Choroid plexus epithelial cell (primary cell): ENCODE measurements at regions not wholly inside any gene's neighbourhood (a gene's known extent, or its start where the extent isn't known, plus 50 kb on each side); places are given as distances from the start of the nearest gene placed in this dataset.

Experiments used
- DNase-seq: peaks from one replicate; pipeline ENCODE4 v3.0.0-alpha.2; 2010; ENCODE audit warnings: low read depth
- H3K4me3 ChIP-seq: 2 replicates; pipeline ENCODE4 v1.5.1; 2011; ENCODE audit warnings: low read depth, mild to moderate bottlenecking, control low read depth, low read length, moderate library complexity
- CTCF ChIP-seq: conservative IDR thresholded peaks from 2 replicates; pipeline ENCODE4 v1.5.1; 2011; ENCODE audit warnings: low read depth, mild to moderate bottlenecking, control low read depth, inconsistent platforms, low read length, moderate library complexity

- H3K4me3 ChIP-seq: no peak overlapping the region
- peak; percentile 4 for DNase-seq
- TF ChIP-seq CTCF: no peak
Observed at GRCh38 chr5:4676934-4677333, 463.2 kb upstream of the ADAMTS16 start.

GRCh38 chr5:4684946-4685345 is 455.2 kb upstream of the ADAMTS16 start:
- no peak for TF ChIP-seq CTCF

GRCh38 chr5:4698596-4698995 is 441.5 kb upstream of the ADAMTS16 start:
- no peak overlapping the region for H3K4me3 ChIP-seq
- TF ChIP-seq CTCF: no peak
- DNase-seq: no peak

More at GRCh38 chr5:4684946-4685345, 455.2 kb upstream of the ADAMTS16 start:
- DNase-seq: no peak
- H3K4me3 ChIP-seq: no peak overlapping the region

GRCh38 chr5:4699592-4699991 is 440.5 kb upstream of the ADAMTS16 start:
- no peak for DNase-seq
- H3K4me3 ChIP-seq: no peak overlapping the region

GRCh38 chr5:4700069-4700468 is 440.1 kb upstream of the ADAMTS16 start:
- peak; percentile 37 for DNase-seq

More at GRCh38 chr5:4699592-4699991, 440.5 kb upstream of the ADAMTS16 start:
- TF ChIP-seq CTCF: no peak

GRCh38 chr5:4700871-4701270 is 439.3 kb upstream of the ADAMTS16 start:
- no peak for TF ChIP-seq CTCF
- DNase-seq: no peak
- no peak overlapping the region for H3K4me3 ChIP-seq

More at GRCh38 chr5:4700069-4700468, 440.1 kb upstream of the ADAMTS16 start:
- no peak overlapping the region for H3K4me3 ChIP-seq
- TF ChIP-seq CTCF: peak; percentile 48

GRCh38 chr5:4703931-4704458 is 436.1 kb upstream of the ADAMTS16 start:
- no peak for TF ChIP-seq CTCF
- no peak for DNase-seq
- H3K4me3 ChIP-seq: no peak overlapping the region
